NCI-H1436 treated with DMSO at 0.1 percent for 48 hours (cell line): ENCODE measurements at regions not wholly inside any gene's neighbourhood (a gene's known extent, or its start where the extent isn't known, plus 50 kb on each side); places are given as distances from the start of the nearest gene placed in this dataset.
"Not testable (repeated sequence)": the region's sequence is repeated elsewhere in the genome, so short reads cannot be mapped to it uniquely, and the experiment has no call there.

Experiments
- DNase-seq: peaks from one replicate; lab custom pipeline; 2025; lab: John Stamatoyannopoulos, UW

- no peak for DNase-seq
Measured at GRCh38 chr5:145463634-145464033, 371.5 kb downstream of the PRELID2 start.

GRCh38 chr5:145462525-145462924, 372.6 kb downstream of the PRELID2 start:
- DNase-seq: no peak

GRCh38 chr5:145450286-145450885, 384.8 kb downstream of the PRELID2 start:
- DNase-seq: no peak

- no peak for DNase-seq
Measured at GRCh38 chr5:145449794-145450193, 385.3 kb downstream of the PRELID2 start.

- not testable (repeated sequence) for DNase-seq
Measured at GRCh38 chr5:145446875-145447274, 388.3 kb downstream of the PRELID2 start.

- no peak for DNase-seq
Measured at GRCh38 chr5:145446412-145446811, 388.7 kb downstream of the PRELID2 start.

GRCh38 chr5:145445027-145445426, 390.1 kb downstream of the PRELID2 start:
- no peak for DNase-seq

GRCh38 chr5:145443964-145444363, 391.2 kb downstream of the PRELID2 start:
- no peak for DNase-seq

GRCh38 chr5:145443366-145443765, 391.8 kb downstream of the PRELID2 start:
- DNase-seq: no peak

GRCh38 chr5:145442661-145443060, 392.5 kb downstream of the PRELID2 start:
- not testable (repeated sequence) for DNase-seq

- no peak for DNase-seq
Measured at GRCh38 chr5:145441228-145441627, 393.9 kb downstream of the PRELID2 start.

- no peak for DNase-seq
Measured at GRCh38 chr5:145437627-145438026, 397.5 kb downstream of the PRELID2 start.

GRCh38 chr5:145433077-145433476, 402.1 kb downstream of the PRELID2 start:
- DNase-seq: no peak

- DNase-seq: no peak
Measured at GRCh38 chr5:145429170-145429569, 406.0 kb downstream of the PRELID2 start.

GRCh38 chr5:145408048-145408341, 427.1 kb downstream of the PRELID2 start:
- DNase-seq: no peak

GRCh38 chr5:145407300-145408047, 427.7 kb downstream of the PRELID2 start:
- DNase-seq: no peak

GRCh38 chr5:145403992-145404391, 431.1 kb downstream of the PRELID2 start:
- DNase-seq: no peak

- no peak for DNase-seq
Measured at GRCh38 chr5:145396888-145397287, 438.3 kb downstream of the PRELID2 start.

GRCh38 chr5:145395151-145395550, 440.0 kb downstream of the PRELID2 start:
- not testable (repeated sequence) for DNase-seq

GRCh38 chr5:145393426-145393825, 441.7 kb downstream of the PRELID2 start:
- DNase-seq: no peak

GRCh38 chr5:145389047-145389446, 446.1 kb downstream of the PRELID2 start:
- DNase-seq: no peak

- DNase-seq: no peak
Measured at GRCh38 chr5:145385276-145385675, 449.9 kb downstream of the PRELID2 start.

- DNase-seq: no peak
Measured at GRCh38 chr5:145378226-145378625, 456.9 kb downstream of the PRELID2 start.

GRCh38 chr5:145375521-145375920, 459.6 kb downstream of the PRELID2 start:
- no peak for DNase-seq
